ENCODE measurements at regions not wholly inside any gene's neighbourhood (a gene's known extent, or its start where the extent isn't known, plus 50 kb on each side); places are given as distances from the start of the nearest gene placed in this dataset.

DNA sequence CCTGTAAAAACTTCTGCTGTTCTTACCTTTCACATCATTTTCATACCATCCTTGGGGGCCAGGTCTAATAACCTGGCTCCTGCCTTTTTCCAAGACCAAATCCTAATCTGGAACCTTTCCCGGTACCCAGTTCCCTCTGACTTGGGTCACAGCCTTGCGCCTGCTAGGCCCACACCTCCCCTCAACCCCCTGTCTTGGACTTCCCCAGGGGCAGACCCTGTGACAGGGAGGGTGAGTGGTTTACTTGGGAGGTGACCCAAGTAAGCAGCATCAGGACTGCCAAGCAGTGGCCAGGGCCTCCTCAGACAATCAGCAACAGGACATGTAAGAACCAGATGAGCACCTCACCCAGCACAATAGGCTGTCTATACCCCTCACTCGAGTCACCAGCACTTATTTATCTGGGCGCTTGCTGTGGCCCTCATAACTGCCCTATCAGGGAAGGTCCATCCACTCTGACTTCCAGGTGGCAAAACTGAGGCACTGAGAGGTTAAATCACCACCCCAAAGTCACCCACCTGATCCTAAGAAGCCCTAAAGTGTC, 124.7 kb downstream of the MATN1 start:
- TF ChIP-seq, protein P1, sequence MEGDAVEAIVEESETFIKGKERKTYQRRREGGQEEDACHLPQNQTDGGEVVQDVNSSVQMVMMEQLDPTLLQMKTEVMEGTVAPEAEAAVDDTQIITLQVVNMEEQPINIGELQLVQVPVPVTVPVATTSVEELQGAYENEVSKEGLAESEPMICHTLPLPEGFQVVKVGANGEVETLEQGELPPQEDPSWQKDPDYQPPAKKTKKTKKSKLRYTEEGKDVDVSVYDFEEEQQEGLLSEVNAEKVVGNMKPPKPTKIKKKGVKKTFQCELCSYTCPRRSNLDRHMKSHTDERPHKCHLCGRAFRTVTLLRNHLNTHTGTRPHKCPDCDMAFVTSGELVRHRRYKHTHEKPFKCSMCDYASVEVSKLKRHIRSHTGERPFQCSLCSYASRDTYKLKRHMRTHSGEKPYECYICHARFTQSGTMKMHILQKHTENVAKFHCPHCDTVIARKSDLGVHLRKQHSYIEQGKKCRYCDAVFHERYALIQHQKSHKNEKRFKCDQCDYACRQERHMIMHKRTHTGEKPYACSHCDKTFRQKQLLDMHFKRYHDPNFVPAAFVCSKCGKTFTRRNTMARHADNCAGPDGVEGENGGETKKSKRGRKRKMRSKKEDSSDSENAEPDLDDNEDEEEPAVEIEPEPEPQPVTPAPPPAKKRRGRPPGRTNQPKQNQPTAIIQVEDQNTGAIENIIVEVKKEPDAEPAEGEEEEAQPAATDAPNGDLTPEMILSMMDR (IDR thresholded peaks at IDR 0.05 in 2 of 3, conservative IDR thresholded peaks at IDR 0.05 in 1 of 3; ENCODE audit: borderline replicate concordance in 1 of 3, insufficient read depth in 1 of 3, low read depth in 2 of 3, low read length in 2 of 3) = no peak
- TF ChIP-seq POLR2A (IDR thresholded peaks at IDR 0.05; ENCODE audit: borderline replicate concordance, extremely low read depth, insufficient read depth, insufficient read length) (no peak), POLR2AphosphoS5 (IDR thresholded peaks at IDR 0.05; ENCODE audit: low read depth, low read length) (no peak)

Measured in HCT116 (cell line).